ENCODE measurements at regions not wholly inside any gene's neighbourhood (a gene's known extent, or its start where the extent isn't known, plus 50 kb on each side); places are given as distances from the start of the nearest gene placed in this dataset.

- DNase-seq (ENCODE audit: extremely low read depth, low read depth) = no peak
- TF ChIP-seq CTCF (IDR thresholded peaks at IDR 0.05; ENCODE audit: low read depth, low read length) = no peak
Measured at GRCh38 chr10:31103112-31103511, 71.4 kb upstream of the ZNF438 start.

- TF ChIP-seq CTCF (IDR thresholded peaks at IDR 0.05; ENCODE audit: low read depth, low read length) = no peak
Measured at GRCh38 chr10:31112961-31113360, 81.3 kb upstream of the ZNF438 start.

GRCh38 chr10:31116226-31116625, 84.6 kb upstream of the ZNF438 start:
- no peak for TF ChIP-seq CTCF (IDR thresholded peaks at IDR 0.05; ENCODE audit: low read depth, low read length)
- no peak for DNase-seq (ENCODE audit: extremely low read depth, low read depth)

More at GRCh38 chr10:31112961-31113360, 81.3 kb upstream of the ZNF438 start:
- DNase-seq (ENCODE audit: extremely low read depth, low read depth) = no peak

GRCh38 chr10:31118556-31118955, 86.9 kb upstream of the ZNF438 start:
- DNase-seq (ENCODE audit: extremely low read depth, low read depth) = no peak
- TF ChIP-seq CTCF (IDR thresholded peaks at IDR 0.05; ENCODE audit: low read depth, low read length) = no peak

GRCh38 chr10:31120392-31120791, 88.7 kb upstream of the ZNF438 start:
- no peak for DNase-seq (ENCODE audit: extremely low read depth, low read depth)

GRCh38 chr10:31120961-31121685, 89.5 kb upstream of the ZNF438 start:
- no peak for DNase-seq (ENCODE audit: extremely low read depth, low read depth)
- no peak for TF ChIP-seq CTCF (IDR thresholded peaks at IDR 0.05; ENCODE audit: low read depth, low read length)

More at GRCh38 chr10:31120392-31120791, 88.7 kb upstream of the ZNF438 start:
- no peak for TF ChIP-seq CTCF (IDR thresholded peaks at IDR 0.05; ENCODE audit: low read depth, low read length)

GRCh38 chr10:31121757-31122577, 90.3 kb upstream of the ZNF438 start:
- DNase-seq (ENCODE audit: extremely low read depth, low read depth) = no peak
- TF ChIP-seq CTCF (IDR thresholded peaks at IDR 0.05; ENCODE audit: low read depth, low read length) = no peak

Data from AG09319 (cell line).